ENCODE measurements at regions not wholly inside any gene's neighbourhood (a gene's known extent, or its start where the extent isn't known, plus 50 kb on each side); places are given as distances from the start of the nearest gene placed in this dataset.

GRCh38 chr6:155519176-155519738 lies 63.6 kb upstream of the NOX3 start:
- Histone ChIP-seq H3K27ac (ENCODE audit: control insufficient read depth, insufficient read depth, low read length) (no peak overlapping the region), H3K79me2 (ENCODE audit: control insufficient read depth, insufficient read depth, low read length) (no peaks in the 10 kb centered on the region), H3K9ac (ENCODE audit: control insufficient read depth, extremely low read depth, insufficient read depth, low read length) (no peak overlapping the region), H4K20me1 (ENCODE audit: control insufficient read depth, extremely low read depth, insufficient read depth, low read length) (no peaks in the 10 kb centered on the region), H3K4me2 (ENCODE audit: control insufficient read depth, extremely low read depth, insufficient read depth, low read depth, low read length) (no peak overlapping the region), H3K4me1 (ENCODE audit: control insufficient read depth, extremely low read depth, insufficient read depth, low read length) (peaks cover 8% of the 10 kb centered on the region), H3K9me3 (ENCODE audit: control insufficient read depth, low read depth, low read length) (no peaks in the 10 kb centered on the region), H3K9me1 (ENCODE audit: control insufficient read depth, extremely low read depth, insufficient read depth, low read length) (no peaks in the 10 kb centered on the region), H3K27me3 (ENCODE audit: control insufficient read depth, extremely low read depth, insufficient read depth, low read length) (no peaks in the 10 kb centered on the region), H2AFZ (ENCODE audit: control insufficient read depth, low read length) (no peak overlapping the region), H3K36me3 (ENCODE audit: control insufficient read depth in 2 of 2, extremely low read depth in 1 of 2, insufficient read depth in 2 of 2, low read length in 2 of 2) (no peaks in the 10 kb centered on the region), H3K4me3 (ENCODE audit: control insufficient read depth in 2 of 3, extremely low read depth in 1 of 3, insufficient read depth in 2 of 3, low read depth in 1 of 3, low read length in 3 of 3) (no peak overlapping the region)
- FAIRE-seq (no peak), DNase-seq (ENCODE audit: low read depth, low spot score) (no peak)
- TF ChIP-seq EZH2 (IDR thresholded peaks at IDR 0.05; ENCODE audit: low read length) (no peak), CTCF (optimal IDR thresholded peaks at IDR 0.05 in 1 of 3, IDR thresholded peaks at IDR 0.05 in 1 of 3, conservative IDR thresholded peaks at IDR 0.05 in 1 of 3; ENCODE audit: extremely low read depth in 1 of 3, insufficient read depth in 2 of 3, low read length in 3 of 3) (no peak)
- dilution Hi-C loops (cut with MboI; ENCODE audit: extremely low pct_ligation_motif_present, low sequenced_read_pairs): no loop called here

DNA sequence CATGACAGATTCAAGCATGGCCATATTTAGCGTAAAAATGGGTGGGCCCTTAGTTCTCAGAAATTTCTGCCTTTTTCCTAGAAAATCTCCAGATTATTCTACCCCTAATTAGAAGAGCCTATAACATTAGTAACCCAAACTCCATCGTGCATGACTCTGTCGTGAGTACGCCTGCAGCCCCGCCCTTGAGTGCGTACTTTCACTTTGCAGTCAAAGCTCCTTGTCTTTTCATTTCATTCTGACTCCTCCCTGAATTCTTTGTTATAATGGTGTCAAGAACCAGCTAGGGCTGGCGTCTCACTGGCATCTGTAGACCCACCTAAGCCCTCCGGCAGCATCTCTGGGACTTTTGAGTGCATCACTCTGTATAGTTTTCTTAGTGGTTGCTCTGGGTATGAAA lies 61.7 kb upstream of the NOX3 start:
- H3K4me1 ChIP-seq (ENCODE audit: control insufficient read depth, extremely low read depth, insufficient read depth, low read length): no peaks in the 10 kb centered on the region
- H3K4me3 ChIP-seq (ENCODE audit: control insufficient read depth in 2 of 3, extremely low read depth in 1 of 3, insufficient read depth in 2 of 3, low read depth in 1 of 3, low read length in 3 of 3): no peak overlapping the region
- DNase-seq (ENCODE audit: low read depth, low spot score): no peak
- no peaks in the 10 kb centered on the region for H3K79me2 ChIP-seq (ENCODE audit: control insufficient read depth, insufficient read depth, low read length)
- no peaks in the 10 kb centered on the region for H3K9me3 ChIP-seq (ENCODE audit: control insufficient read depth, low read depth, low read length)
- dilution Hi-C loops (cut with MboI; ENCODE audit: extremely low pct_ligation_motif_present, low sequenced_read_pairs): no loop called here
- no peak for FAIRE-seq
- H3K4me2 ChIP-seq (ENCODE audit: control insufficient read depth, extremely low read depth, insufficient read depth, low read depth, low read length): no peak overlapping the region
- H3K27me3 ChIP-seq (ENCODE audit: control insufficient read depth, extremely low read depth, insufficient read depth, low read length): no peaks in the 10 kb centered on the region
- H3K36me3 ChIP-seq (ENCODE audit: control insufficient read depth in 2 of 2, extremely low read depth in 1 of 2, insufficient read depth in 2 of 2, low read length in 2 of 2): no peaks in the 10 kb centered on the region
- H3K27ac ChIP-seq (ENCODE audit: control insufficient read depth, insufficient read depth, low read length): no peak overlapping the region
- TF ChIP-seq EZH2 (IDR thresholded peaks at IDR 0.05; ENCODE audit: low read length) (no peak), CTCF (optimal IDR thresholded peaks at IDR 0.05 in 1 of 3, IDR thresholded peaks at IDR 0.05 in 1 of 3, conservative IDR thresholded peaks at IDR 0.05 in 1 of 3; ENCODE audit: extremely low read depth in 1 of 3, insufficient read depth in 2 of 3, low read length in 3 of 3) (no peak)
- H2AFZ ChIP-seq (ENCODE audit: control insufficient read depth, low read length): no peak overlapping the region
- no peaks in the 10 kb centered on the region for H4K20me1 ChIP-seq (ENCODE audit: control insufficient read depth, extremely low read depth, insufficient read depth, low read length)
- H3K9me1 ChIP-seq (ENCODE audit: control insufficient read depth, extremely low read depth, insufficient read depth, low read length): no peaks in the 10 kb centered on the region
- H3K9ac ChIP-seq (ENCODE audit: control insufficient read depth, extremely low read depth, insufficient read depth, low read length): no peak overlapping the region

Data from keratinocyte (primary cell).